CD14-positive monocyte (primary cell): ENCODE measurements at regions not wholly inside any gene's neighbourhood (a gene's known extent, or its start where the extent isn't known, plus 50 kb on each side); places are given as distances from the start of the nearest gene placed in this dataset.

ENCODE experiments used
- DNase-seq, 3 donors: peaks; one replicate each; pipeline ENCODE4 v3.0.0-alpha.2; 2011 to 2022
- H2AFZ ChIP-seq: 2 replicates; pipeline ENCODE4 v1.6.0; 2012; ENCODE audit warnings: mild to moderate bottlenecking, low read depth, low read length, inconsistent platforms; ENCODE audit not compliant: insufficient read depth, poor library complexity, severe bottlenecking
- H3K27ac ChIP-seq, 2 donors: 1 replicate in 1 of 2; 2 replicates in 1 of 2; pipeline ENCODE4 v1.5.1; 2012 to 2013; ENCODE audit warnings: low read length in 2 of 2, control low read depth in 1 of 2, inconsistent platforms in 1 of 2, low read depth in 1 of 2, mild to moderate bottlenecking in 1 of 2
- H3K27me3 ChIP-seq, 2 donors: one replicate each; pipeline versions ENCODE4 v1.6.0 to v1.6.1; 2011 to 2013; ENCODE audit warnings: low read length in 2 of 2; ENCODE audit not compliant: control insufficient read depth in 2 of 2, insufficient read depth in 2 of 2
- H3K36me3 ChIP-seq, 2 donors: replicated peaks in 1 of 2; 1 replicate in 1 of 2; 2 replicates in 1 of 2; pipeline versions ENCODE4 v1.5.1 to v1.6.1; 2012 to 2013; ENCODE audit warnings: low read length in 2 of 2, control low read depth in 1 of 2, inconsistent platforms in 1 of 2, mild to moderate bottlenecking in 1 of 2; ENCODE audit not compliant: insufficient read depth in 2 of 2, control insufficient read depth in 1 of 2
- H3K4me1 ChIP-seq, 2 donors: 1 replicate in 1 of 2; 2 replicates in 1 of 2; pipeline versions ENCODE4 v1.5.1 to v1.6.1; 2012 to 2013; ENCODE audit warnings: low read length in 2 of 2, control low read depth in 1 of 2, inconsistent platforms in 1 of 2, mild to moderate bottlenecking in 1 of 2, moderate library complexity in 1 of 2; ENCODE audit not compliant: insufficient read depth in 2 of 2, control insufficient read depth in 1 of 2
- H3K4me2 ChIP-seq: replicated peaks from 2 replicates; pipeline ENCODE3; 2012; ENCODE audit warnings: low read length, moderate library complexity, mild to moderate bottlenecking; ENCODE audit not compliant: poor library complexity, severe bottlenecking; ENCODE audit errors: extremely low read depth
- H3K4me3 ChIP-seq, 3 experiments: fragments of 200-600 bp in 1 of 3; sonication (generic) in 1 of 3; replicated peaks in 1 of 3; 1 replicate in 2 of 3; 2 replicates in 1 of 3; pipeline ENCODE4 v1.5.1; 2011 to 2013; ENCODE audit warnings: low read length in 3 of 3, mild to moderate bottlenecking in 3 of 3, control low read depth in 2 of 3, low read depth in 2 of 3, inconsistent platforms in 1 of 3, moderate library complexity in 1 of 3
- H3K79me2 ChIP-seq: 2 replicates; pipeline ENCODE4 v1.6.0; 2012; ENCODE audit warnings: mild to moderate bottlenecking, control low read depth, inconsistent platforms, low read length, moderate library complexity; ENCODE audit not compliant: insufficient read depth
- H3K9ac ChIP-seq: 2 replicates; pipeline ENCODE4 v1.6.0; 2017; ENCODE audit warnings: low read length, mild to moderate bottlenecking; ENCODE audit not compliant: insufficient read depth, poor library complexity, severe bottlenecking
- H3K9me3 ChIP-seq, 2 donors: replicated peaks in 1 of 2; 1 replicate in 1 of 2; 2 replicates in 1 of 2; pipeline versions ENCODE4 v1.5.1 to v1.6.1; 2012 to 2013; ENCODE audit warnings: low read length in 2 of 2, control low read depth in 1 of 2; ENCODE audit not compliant: control insufficient read depth in 1 of 2, insufficient read depth in 1 of 2
- H4K20me1 ChIP-seq: 2 replicates; pipeline ENCODE4 v1.6.0; 2012; ENCODE audit warnings: mild to moderate bottlenecking, low read length, control low read depth, moderate library complexity; ENCODE audit not compliant: insufficient read depth
- H3K27ac Mint-ChIP-seq, 7 donors: one replicate each; pipeline ENCODE4 v1.8.0; 2020; ENCODE audit warnings: mild to moderate bottlenecking in 7 of 7, mixed read lengths in 7 of 7, moderate library complexity in 6 of 7, inconsistent platforms in 2 of 7
- H3K27me3 Mint-ChIP-seq, 3 donors: one replicate each; pipeline ENCODE4 v1.8.0; 2021 to 2022; ENCODE audit warnings: low read depth in 3 of 3, mild to moderate bottlenecking in 3 of 3, mixed read lengths in 3 of 3, moderate library complexity in 3 of 3, inconsistent platforms in 1 of 3
- H3K36me3 Mint-ChIP-seq, 2 donors: one replicate each; pipeline ENCODE4 v1.8.0; 2020; ENCODE audit warnings: mixed read lengths in 2 of 2, inconsistent platforms in 1 of 2, mild to moderate bottlenecking in 1 of 2
- H3K4me1 Mint-ChIP-seq: one replicate; pipeline ENCODE4 v1.8.0; 2020; ENCODE audit warnings: mild to moderate bottlenecking, mixed read lengths
- H3K4me3 Mint-ChIP-seq, 2 donors: one replicate each; pipeline ENCODE4 v1.8.0; 2020; ENCODE audit warnings: mild to moderate bottlenecking in 2 of 2, mixed read lengths in 2 of 2, moderate library complexity in 1 of 2
- H3K9me3 Mint-ChIP-seq, 7 donors: one replicate each; pipeline ENCODE4 v1.8.0; 2020 to 2022; ENCODE audit warnings: mixed read lengths in 7 of 7, mild to moderate bottlenecking in 6 of 7, moderate library complexity in 6 of 7, inconsistent platforms in 2 of 7
- WGBS: methylation state at CpG from one replicate; pipeline ENCODE4 v1.1.5; 2013; ENCODE audit warnings: missing lambda C conversion rate; ENCODE audit not compliant: insufficient coverage; 5-methylcytosine and 5-hydroxymethylcytosine counted together
- intact Hi-C, 2 donors: fragments of 100-400 bp; cut with micrococcal nuclease; formaldehyde crosslinking; loops; one replicate each; pipeline versions ENCODE4 v1.15.0 to v1.15.1; 2023
- TF ChIP-seq, protein P1 (sequence below): fragments of 200-600 bp; IDR thresholded peaks from one replicate; pipeline ENCODE4 v1.8.0; 2022; ENCODE audit warnings: antibody characterized with exemption, mild to moderate bottlenecking

DNA sequence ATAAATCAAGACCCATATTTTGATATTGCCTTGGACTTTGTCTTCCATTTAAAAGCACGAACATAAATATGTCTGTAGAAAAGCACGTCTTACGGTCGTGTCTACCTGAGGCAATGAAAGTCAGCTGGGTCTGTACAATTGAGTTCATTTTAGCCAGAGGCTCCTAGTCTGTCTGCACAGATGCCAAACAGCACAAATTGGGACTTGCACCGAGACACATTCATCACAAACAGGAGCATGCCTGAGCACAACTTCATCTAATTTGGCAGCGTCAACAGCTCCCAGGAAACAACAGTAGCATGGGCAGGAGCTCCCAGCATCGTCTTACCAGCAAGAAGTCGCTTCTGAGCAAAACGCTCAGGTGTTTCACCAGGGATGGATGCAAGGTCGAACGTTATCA, 687.0 kb downstream of the EFNB2 start:
- Histone ChIP-seq H3K27ac (no peak overlapping the region), H3K79me2 (no peaks in the 10 kb centered on the region), H3K27me3 (no peaks in the 10 kb centered on the region), H3K9me3 (peaks cover 9 to 24% of the 10 kb centered on the region in 2 donors), H3K4me3 (no peak overlapping the region), H3K9ac (no peak overlapping the region), H3K4me1 (no peaks in the 10 kb centered on the region), H2AFZ (no peak overlapping the region), H3K4me2 (no peak overlapping the region), H3K36me3 (no peaks in the 10 kb centered on the region), H4K20me1 (no peaks in the 10 kb centered on the region)
- 97% methylated on average over 11 of the region's 11 CpGs for WGBS
- intact Hi-C loops, result no loop called here
- DNase-seq, result no peak
- Mint-ChIP-seq H3K27ac (no peak overlapping the region), H3K9me3 (peaks cover 2 to 22% (median 11%) of the 10 kb centered on the region in 7 donors), H3K36me3 (no peaks in the 10 kb centered on the region), H3K4me3 (no peak overlapping the region), H3K4me1 (no peaks in the 10 kb centered on the region), H3K27me3 (peaks cover 0 to 5% (median 0%) of the 10 kb centered on the region in 3 donors)
- TF ChIP-seq, protein P1, sequence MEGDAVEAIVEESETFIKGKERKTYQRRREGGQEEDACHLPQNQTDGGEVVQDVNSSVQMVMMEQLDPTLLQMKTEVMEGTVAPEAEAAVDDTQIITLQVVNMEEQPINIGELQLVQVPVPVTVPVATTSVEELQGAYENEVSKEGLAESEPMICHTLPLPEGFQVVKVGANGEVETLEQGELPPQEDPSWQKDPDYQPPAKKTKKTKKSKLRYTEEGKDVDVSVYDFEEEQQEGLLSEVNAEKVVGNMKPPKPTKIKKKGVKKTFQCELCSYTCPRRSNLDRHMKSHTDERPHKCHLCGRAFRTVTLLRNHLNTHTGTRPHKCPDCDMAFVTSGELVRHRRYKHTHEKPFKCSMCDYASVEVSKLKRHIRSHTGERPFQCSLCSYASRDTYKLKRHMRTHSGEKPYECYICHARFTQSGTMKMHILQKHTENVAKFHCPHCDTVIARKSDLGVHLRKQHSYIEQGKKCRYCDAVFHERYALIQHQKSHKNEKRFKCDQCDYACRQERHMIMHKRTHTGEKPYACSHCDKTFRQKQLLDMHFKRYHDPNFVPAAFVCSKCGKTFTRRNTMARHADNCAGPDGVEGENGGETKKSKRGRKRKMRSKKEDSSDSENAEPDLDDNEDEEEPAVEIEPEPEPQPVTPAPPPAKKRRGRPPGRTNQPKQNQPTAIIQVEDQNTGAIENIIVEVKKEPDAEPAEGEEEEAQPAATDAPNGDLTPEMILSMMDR, result no peak

DNA sequence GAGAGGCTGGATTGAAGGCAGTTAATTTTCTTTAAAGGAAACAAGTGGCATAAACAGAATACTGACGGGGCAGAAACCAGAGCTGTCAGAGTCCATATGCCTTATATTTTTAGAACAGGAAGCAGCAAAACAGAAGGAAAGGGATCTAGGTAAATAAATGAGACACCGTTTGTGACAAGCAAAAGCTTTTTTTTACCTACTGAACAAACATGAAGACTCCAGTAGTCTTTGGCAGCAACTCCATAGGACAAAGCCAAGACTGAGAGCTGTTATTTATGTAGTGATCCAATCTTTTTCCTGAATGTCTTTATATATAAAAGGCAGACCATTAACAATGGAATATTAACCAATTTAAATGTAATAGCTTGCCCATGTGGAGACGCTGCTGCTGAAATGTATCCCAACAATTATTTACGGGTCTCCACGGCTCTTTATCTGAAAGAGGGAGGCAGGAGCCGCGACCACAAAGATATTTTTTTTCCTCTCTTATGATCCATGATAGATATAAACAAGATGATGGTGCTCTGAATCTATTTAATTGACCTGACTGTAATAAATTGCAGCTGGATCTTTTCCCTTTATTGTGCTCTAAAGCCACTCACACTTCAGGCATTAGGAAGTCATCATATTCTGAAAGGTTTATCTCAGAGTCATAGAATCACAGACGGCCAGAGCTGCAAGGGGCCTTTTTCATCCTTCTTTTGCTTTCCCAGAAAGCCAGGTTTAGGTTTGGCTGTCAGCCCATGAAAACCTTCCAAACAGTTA, 687.8 kb downstream of the EFNB2 start:
- no peaks in the 10 kb centered on the region for H3K79me2 ChIP-seq
- intact Hi-C loops, result no loop called here
- TF ChIP-seq, protein P1, result no peak
- no peak overlapping the region for H3K4me3 ChIP-seq
- 60% methylated on average over 1 of the region's 8 CpGs for WGBS
- no peaks in the 10 kb centered on the region for H3K27me3 ChIP-seq
- Mint-ChIP-seq H3K4me1 (no peaks in the 10 kb centered on the region), H3K27me3 (peaks cover 0 to 5% (median 0%) of the 10 kb centered on the region in 3 donors), H3K36me3 (no peaks in the 10 kb centered on the region), H3K4me3 (no peak overlapping the region), H3K27ac (no peak overlapping the region), H3K9me3 (peaks cover 0 to 22% (median 8%) of the 10 kb centered on the region in 7 donors)
- no peaks in the 10 kb centered on the region for H4K20me1 ChIP-seq
- H3K27ac ChIP-seq, result no peak overlapping the region
- no peak for DNase-seq
- H2AFZ ChIP-seq, result no peak overlapping the region
- H3K4me1 ChIP-seq, result no peaks in the 10 kb centered on the region
- no peaks in the 10 kb centered on the region for H3K36me3 ChIP-seq
- H3K9ac ChIP-seq, result no peak overlapping the region
- no peak overlapping the region for H3K4me2 ChIP-seq
- peaks cover 9 to 22% of the 10 kb centered on the region in 2 donors for H3K9me3 ChIP-seq
